ENCODE measurements at regions not wholly inside any gene's neighbourhood (a gene's known extent, or its start where the extent isn't known, plus 50 kb on each side); places are given as distances from the start of the nearest gene placed in this dataset.

GRCh38 chrX:5057786-5058185 is 1170.9 kb downstream of the NLGN4X start:
- no peaks in the 10 kb centered on the region for H3K36me3 ChIP-seq (ENCODE audit: control insufficient read depth in 1 of 2, insufficient read depth in 2 of 2, low read length in 1 of 2)
- no peak overlapping the region for H3K27ac ChIP-seq (ENCODE audit: low read depth in 1 of 2, low read length in 2 of 2)
- 8 to 13% methylated on average over 2 of the region's 2 CpGs for WGBS, 2 donors
- no peak overlapping the region for H3K4me3 ChIP-seq (ENCODE audit: low read length in 2 of 2)
- ATAC-seq (ENCODE audit: low FRiP score) = peak; percentile 22
- intact Hi-C loops (cut with DNase I) = no loop called here
- no peaks in the 10 kb centered on the region for H3K27me3 ChIP-seq (ENCODE audit: control insufficient read depth in 1 of 2, insufficient read depth in 2 of 2, low read length in 1 of 2)
- DNase-seq = no peak
- no peaks in the 10 kb centered on the region for H3K9me3 ChIP-seq (ENCODE audit: control insufficient read depth, low read length)
- peaks cover 0 to 1% of the 10 kb centered on the region in 2 donors for H3K4me1 ChIP-seq (ENCODE audit: control insufficient read depth in 1 of 2, insufficient read depth in 2 of 2, low read length in 2 of 2)

- Histone ChIP-seq H3K36me3 (ENCODE audit: control insufficient read depth in 1 of 2, insufficient read depth in 2 of 2, low read length in 1 of 2) (no peaks in the 10 kb centered on the region), H3K9me3 (ENCODE audit: control insufficient read depth, low read length) (no peaks in the 10 kb centered on the region), H3K4me3 (ENCODE audit: low read length in 2 of 2) (no peak overlapping the region), H3K27ac (ENCODE audit: low read depth in 1 of 2, low read length in 2 of 2) (no peak overlapping the region), H3K4me1 (ENCODE audit: control insufficient read depth in 1 of 2, insufficient read depth in 2 of 2, low read length in 2 of 2) (peaks cover 0 to 1% of the 10 kb centered on the region in 2 donors), H3K27me3 (ENCODE audit: control insufficient read depth in 1 of 2, insufficient read depth in 2 of 2, low read length in 1 of 2) (no peaks in the 10 kb centered on the region)
- DNase-seq = no peak
- intact Hi-C loops (cut with DNase I) = no loop called here
- ATAC-seq (ENCODE audit: low FRiP score) = no peak
These were observed 1173.8 kb downstream of the NLGN4X start for GRCh38 chrX:5054852-5055251.

- ATAC-seq (ENCODE audit: low FRiP score) (peak; percentile 79), DNase-seq (peak; percentile 86 to 88)
- 3 to 10% methylated on average over 5 of the region's 5 CpGs for WGBS, 2 donors
- H3K27ac ChIP-seq (ENCODE audit: low read depth in 1 of 2, low read length in 2 of 2) = peak overlapping the region; percentile 77 to 82
- H3K4me1 ChIP-seq (ENCODE audit: control insufficient read depth in 1 of 2, insufficient read depth in 2 of 2, low read length in 2 of 2) = no peaks in the 10 kb centered on the region
- no peaks in the 10 kb centered on the region for H3K27me3 ChIP-seq (ENCODE audit: control insufficient read depth in 1 of 2, insufficient read depth in 2 of 2, low read length in 1 of 2)
- H3K36me3 ChIP-seq (ENCODE audit: control insufficient read depth in 1 of 2, insufficient read depth in 2 of 2, low read length in 1 of 2) = no peaks in the 10 kb centered on the region
- intact Hi-C loops (cut with DNase I) = no loop called here
- no peak overlapping the region for H3K4me3 ChIP-seq (ENCODE audit: low read length in 2 of 2)
- no peaks in the 10 kb centered on the region for H3K9me3 ChIP-seq (ENCODE audit: control insufficient read depth, low read length)
These were observed 1176.7 kb downstream of the NLGN4X start for GRCh38 chrX:5051831-5052491.

- intact Hi-C loops (cut with DNase I) = no loop called here
- no peak for DNase-seq
- ATAC-seq (ENCODE audit: low FRiP score) = no peak
- 91 to 93% methylated on average over 3 of the region's 3 CpGs for WGBS, 2 donors
- Histone ChIP-seq H3K27me3 (ENCODE audit: control insufficient read depth in 1 of 2, insufficient read depth in 2 of 2, low read length in 1 of 2) (no peaks in the 10 kb centered on the region), H3K9me3 (ENCODE audit: control insufficient read depth, low read length) (no peaks in the 10 kb centered on the region), H3K4me1 (ENCODE audit: control insufficient read depth in 1 of 2, insufficient read depth in 2 of 2, low read length in 2 of 2) (no peaks in the 10 kb centered on the region), H3K4me3 (ENCODE audit: low read length in 2 of 2) (no peak overlapping the region), H3K27ac (ENCODE audit: low read depth in 1 of 2, low read length in 2 of 2) (no peak overlapping the region), H3K36me3 (ENCODE audit: control insufficient read depth in 1 of 2, insufficient read depth in 2 of 2, low read length in 1 of 2) (no peaks in the 10 kb centered on the region)
These were observed 1186.1 kb downstream of the NLGN4X start for GRCh38 chrX:5042563-5042962.

GRCh38 chrX:5031792-5032191 is 1196.9 kb downstream of the NLGN4X start:
- H3K27ac ChIP-seq (ENCODE audit: low read depth in 1 of 2, low read length in 2 of 2) = no peak overlapping the region

GRCh38 chrX:5015451-5015850 is 1213.2 kb downstream of the NLGN4X start:
- no peaks in the 10 kb centered on the region for H3K36me3 ChIP-seq (ENCODE audit: control insufficient read depth in 1 of 2, insufficient read depth in 2 of 2, low read length in 1 of 2)
- 81 to 82% methylated on average over 2 of the region's 2 CpGs for WGBS, 2 donors
- no peak for DNase-seq
- no peaks in the 10 kb centered on the region for H3K27me3 ChIP-seq (ENCODE audit: control insufficient read depth in 1 of 2, insufficient read depth in 2 of 2, low read length in 1 of 2)
- H3K9me3 ChIP-seq (ENCODE audit: control insufficient read depth, low read length) = no peaks in the 10 kb centered on the region
- no peak overlapping the region for H3K4me3 ChIP-seq (ENCODE audit: low read length in 2 of 2)
- ATAC-seq (ENCODE audit: low FRiP score) = no peak
- intact Hi-C loops (cut with DNase I) = no loop called here
- H3K27ac ChIP-seq (ENCODE audit: low read depth in 1 of 2, low read length in 2 of 2) = no peak overlapping the region
- H3K4me1 ChIP-seq (ENCODE audit: control insufficient read depth in 1 of 2, insufficient read depth in 2 of 2, low read length in 2 of 2) = no peaks in the 10 kb centered on the region

More at GRCh38 chrX:5031792-5032191, 1196.9 kb downstream of the NLGN4X start:
- no peak overlapping the region for H3K4me3 ChIP-seq (ENCODE audit: low read length in 2 of 2)
- DNase-seq (no peak), ATAC-seq (ENCODE audit: low FRiP score) (no peak)
- no peaks in the 10 kb centered on the region for H3K27me3 ChIP-seq (ENCODE audit: control insufficient read depth in 1 of 2, insufficient read depth in 2 of 2, low read length in 1 of 2)
- intact Hi-C loops (cut with DNase I) = no loop called here
- WGBS, 2 donors = 93 to 94% methylated on average over 7 of the region's 7 CpGs
- no peaks in the 10 kb centered on the region for H3K4me1 ChIP-seq (ENCODE audit: control insufficient read depth in 1 of 2, insufficient read depth in 2 of 2, low read length in 2 of 2)
- no peaks in the 10 kb centered on the region for H3K9me3 ChIP-seq (ENCODE audit: control insufficient read depth, low read length)
- no peaks in the 10 kb centered on the region for H3K36me3 ChIP-seq (ENCODE audit: control insufficient read depth in 1 of 2, insufficient read depth in 2 of 2, low read length in 1 of 2)

GRCh38 chrX:4994855-4995254 is 1233.8 kb downstream of the NLGN4X start:
- intact Hi-C loops (cut with DNase I) = no loop called here
- 67 to 80% methylated on average over 1 of the region's 1 CpG for WGBS, 2 donors
- DNase-seq (no peak), ATAC-seq (ENCODE audit: low FRiP score) (no peak)
- H3K27me3 ChIP-seq (ENCODE audit: control insufficient read depth in 1 of 2, insufficient read depth in 2 of 2, low read length in 1 of 2) = no peaks in the 10 kb centered on the region
- H3K36me3 ChIP-seq (ENCODE audit: control insufficient read depth in 1 of 2, insufficient read depth in 2 of 2, low read length in 1 of 2) = no peaks in the 10 kb centered on the region
- H3K4me3 ChIP-seq (ENCODE audit: low read length in 2 of 2) = no peak overlapping the region
- H3K27ac ChIP-seq (ENCODE audit: low read depth in 1 of 2, low read length in 2 of 2) = no peak overlapping the region
- no peaks in the 10 kb centered on the region for H3K4me1 ChIP-seq (ENCODE audit: control insufficient read depth in 1 of 2, insufficient read depth in 2 of 2, low read length in 2 of 2)
- no peaks in the 10 kb centered on the region for H3K9me3 ChIP-seq (ENCODE audit: control insufficient read depth, low read length)

- Histone ChIP-seq H3K36me3 (ENCODE audit: control insufficient read depth in 1 of 2, insufficient read depth in 2 of 2, low read length in 1 of 2) (no peaks in the 10 kb centered on the region), H3K9me3 (ENCODE audit: control insufficient read depth, low read length) (no peaks in the 10 kb centered on the region), H3K27me3 (ENCODE audit: control insufficient read depth in 1 of 2, insufficient read depth in 2 of 2, low read length in 1 of 2) (no peaks in the 10 kb centered on the region), H3K4me1 (ENCODE audit: control insufficient read depth in 1 of 2, insufficient read depth in 2 of 2, low read length in 2 of 2) (no peaks in the 10 kb centered on the region), H3K4me3 (ENCODE audit: low read length in 2 of 2) (no peak overlapping the region), H3K27ac (ENCODE audit: low read depth in 1 of 2, low read length in 2 of 2) (no peak overlapping the region)
- DNase-seq (no peak), ATAC-seq (ENCODE audit: low FRiP score) (no peak)
- 45 to 68% methylated on average over 1 of the region's 1 CpG for WGBS, 2 donors
- intact Hi-C loops (cut with DNase I) = no loop called here
These were observed 1250.1 kb downstream of the NLGN4X start for GRCh38 chrX:4978613-4979012.

- intact Hi-C loops (cut with DNase I) = no loop called here
- 57 to 79% methylated on average over 2 of the region's 2 CpGs for WGBS, 2 donors
- DNase-seq (no peak), ATAC-seq (ENCODE audit: low FRiP score) (no peak)
- Histone ChIP-seq H3K27me3 (ENCODE audit: control insufficient read depth in 1 of 2, insufficient read depth in 2 of 2, low read length in 1 of 2) (no peaks in the 10 kb centered on the region), H3K27ac (ENCODE audit: low read depth in 1 of 2, low read length in 2 of 2) (no peak overlapping the region), H3K4me3 (ENCODE audit: low read length in 2 of 2) (no peak overlapping the region), H3K4me1 (ENCODE audit: control insufficient read depth in 1 of 2, insufficient read depth in 2 of 2, low read length in 2 of 2) (no peaks in the 10 kb centered on the region), H3K36me3 (ENCODE audit: control insufficient read depth in 1 of 2, insufficient read depth in 2 of 2, low read length in 1 of 2) (no peaks in the 10 kb centered on the region), H3K9me3 (ENCODE audit: control insufficient read depth, low read length) (no peaks in the 10 kb centered on the region)
These were observed 1257.0 kb downstream of the NLGN4X start for GRCh38 chrX:4971646-4972045.
